ENCODE measurements at regions not wholly inside any gene's neighbourhood (a gene's known extent, or its start where the extent isn't known, plus 50 kb on each side); places are given as distances from the start of the nearest gene placed in this dataset.
"Not testable (repeated sequence)": the region's sequence is repeated elsewhere in the genome, so short reads cannot be mapped to it uniquely, and the experiment has no call there.

GRCh38 chr2:240238201-240238600, 97.7 kb upstream of the OTOS start:
- H3K9me3 Mint-ChIP-seq: peaks cover 3% of the 10 kb centered on the region
- H3K4me1 Mint-ChIP-seq: peaks cover 54% of the 10 kb centered on the region
- H3K4me3 Mint-ChIP-seq: peak overlapping the region in 1 of 3 experiments; percentile 7
- no peak overlapping the region for H3K27ac Mint-ChIP-seq
- TF ChIP-seq CTCF (IDR thresholded peaks at IDR 0.05; ENCODE audit: unreplicated experiment in 3 of 3): no peak
- H3K36me3 Mint-ChIP-seq (ENCODE audit: low read depth): no peaks in the 10 kb centered on the region
- peaks cover 7% of the 10 kb centered on the region for H3K27me3 Mint-ChIP-seq (ENCODE audit: low read depth)

GRCh38 chr2:240238786-240239185, 98.3 kb upstream of the OTOS start:
- TF ChIP-seq CTCF (IDR thresholded peaks at IDR 0.05; ENCODE audit: unreplicated experiment in 3 of 3): no peak
- Mint-ChIP-seq H3K4me3 (peak overlapping the region in 1 of 3 experiments; percentile 7), H3K27me3 (ENCODE audit: low read depth) (peaks cover 7% of the 10 kb centered on the region), H3K4me1 (peaks cover 54% of the 10 kb centered on the region), H3K9me3 (peaks cover 3% of the 10 kb centered on the region), H3K27ac (no peak overlapping the region), H3K36me3 (ENCODE audit: low read depth) (no peaks in the 10 kb centered on the region)

- Mint-ChIP-seq H3K4me1 (peaks cover 56% of the 10 kb centered on the region), H3K36me3 (ENCODE audit: low read depth) (no peaks in the 10 kb centered on the region), H3K27me3 (ENCODE audit: low read depth) (peaks cover 6% of the 10 kb centered on the region), H3K4me3 (no peak overlapping the region), H3K9me3 (peaks cover 3% of the 10 kb centered on the region), H3K27ac (no peak overlapping the region)
- no peak for TF ChIP-seq CTCF (IDR thresholded peaks at IDR 0.05; ENCODE audit: unreplicated experiment in 3 of 3)
Measured at GRCh38 chr2:240239325-240239724, 98.9 kb upstream of the OTOS start.

- Mint-ChIP-seq H3K9me3 (peaks cover 3% of the 10 kb centered on the region), H3K36me3 (ENCODE audit: low read depth) (no peaks in the 10 kb centered on the region), H3K27ac (no peak overlapping the region), H3K4me3 (no peak overlapping the region), H3K27me3 (ENCODE audit: low read depth) (no peaks in the 10 kb centered on the region), H3K4me1 (peaks cover 57% of the 10 kb centered on the region)
- TF ChIP-seq CTCF (IDR thresholded peaks at IDR 0.05; ENCODE audit: unreplicated experiment in 3 of 3): no peak
Measured at GRCh38 chr2:240240017-240240734, 99.7 kb upstream of the OTOS start.

- no peak for TF ChIP-seq CTCF (IDR thresholded peaks at IDR 0.05; ENCODE audit: unreplicated experiment in 3 of 3)
- no peaks in the 10 kb centered on the region for H3K36me3 Mint-ChIP-seq (ENCODE audit: low read depth)
- peaks cover 60% of the 10 kb centered on the region for H3K4me1 Mint-ChIP-seq
- peaks cover 3% of the 10 kb centered on the region for H3K9me3 Mint-ChIP-seq
- no peaks in the 10 kb centered on the region for H3K27me3 Mint-ChIP-seq (ENCODE audit: low read depth)
- no peak overlapping the region for H3K27ac Mint-ChIP-seq
- H3K4me3 Mint-ChIP-seq: no peak overlapping the region
Measured at GRCh38 chr2:240240781-240241180, 100.3 kb upstream of the OTOS start.

GRCh38 chr2:240241572-240241971, 101.1 kb upstream of the OTOS start:
- Mint-ChIP-seq H3K27me3 (ENCODE audit: low read depth) (no peaks in the 10 kb centered on the region), H3K27ac (no peak overlapping the region), H3K9me3 (peaks cover 3% of the 10 kb centered on the region), H3K36me3 (ENCODE audit: low read depth) (no peaks in the 10 kb centered on the region), H3K4me1 (peaks cover 61% of the 10 kb centered on the region), H3K4me3 (no peak overlapping the region)
- no peak for TF ChIP-seq CTCF (IDR thresholded peaks at IDR 0.05; ENCODE audit: unreplicated experiment in 3 of 3)

- H3K36me3 Mint-ChIP-seq (ENCODE audit: low read depth); H3K27ac Mint-ChIP-seq: not testable (repeated sequence)
Measured at GRCh38 chr2:240243049-240243448, 102.6 kb upstream of the OTOS start.

More at GRCh38 chr2:240243049-240243448, 102.6 kb upstream of the OTOS start:
- H3K4me3 Mint-ChIP-seq; H3K9me3 Mint-ChIP-seq; H3K27me3 Mint-ChIP-seq (ENCODE audit: low read depth): not testable (repeated sequence)
- peaks cover 63% of the 10 kb centered on the region for H3K4me1 Mint-ChIP-seq
